ENCODE measurements at regions not wholly inside any gene's neighbourhood (a gene's known extent, or its start where the extent isn't known, plus 50 kb on each side); places are given as distances from the start of the nearest gene placed in this dataset.

DNA sequence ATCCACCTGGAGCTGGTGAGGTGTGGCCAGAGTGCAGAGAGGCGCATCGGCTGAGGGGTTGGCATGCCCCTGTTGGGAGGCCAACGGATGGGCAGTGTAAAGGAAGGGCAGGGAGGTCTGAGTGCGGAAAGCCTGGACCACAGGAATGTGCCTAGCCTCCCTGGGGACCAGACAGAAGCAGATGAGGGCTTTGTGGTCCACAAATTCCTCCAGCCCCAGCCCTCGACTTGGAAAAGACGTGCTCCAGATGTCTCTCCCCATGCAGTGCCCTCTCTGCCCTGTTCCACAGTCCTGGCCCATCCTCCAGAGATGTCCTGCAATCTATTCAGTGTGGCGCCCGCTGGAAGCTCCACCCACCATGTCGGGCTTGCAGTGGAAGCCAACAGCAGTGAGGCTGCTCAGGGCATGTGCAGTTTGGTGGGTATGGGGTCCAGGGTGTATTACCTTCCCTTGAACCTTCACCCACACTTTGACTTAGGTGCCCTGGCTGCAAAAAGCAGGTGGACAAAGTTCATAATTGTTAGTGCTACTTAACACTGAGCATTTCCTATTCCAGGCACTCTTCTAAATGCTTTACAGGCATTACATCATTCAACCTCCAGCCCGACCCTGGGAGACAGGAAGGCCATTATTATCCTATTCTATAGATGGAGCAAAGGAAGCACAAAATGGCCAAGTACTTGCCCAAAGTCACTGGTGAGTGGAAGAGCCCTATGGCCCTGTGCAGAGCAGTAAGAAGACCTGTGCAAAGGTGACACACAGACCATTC lies 120.2 kb upstream of the SLC25A48 start:
- TF ChIP-seq, protein P1, sequence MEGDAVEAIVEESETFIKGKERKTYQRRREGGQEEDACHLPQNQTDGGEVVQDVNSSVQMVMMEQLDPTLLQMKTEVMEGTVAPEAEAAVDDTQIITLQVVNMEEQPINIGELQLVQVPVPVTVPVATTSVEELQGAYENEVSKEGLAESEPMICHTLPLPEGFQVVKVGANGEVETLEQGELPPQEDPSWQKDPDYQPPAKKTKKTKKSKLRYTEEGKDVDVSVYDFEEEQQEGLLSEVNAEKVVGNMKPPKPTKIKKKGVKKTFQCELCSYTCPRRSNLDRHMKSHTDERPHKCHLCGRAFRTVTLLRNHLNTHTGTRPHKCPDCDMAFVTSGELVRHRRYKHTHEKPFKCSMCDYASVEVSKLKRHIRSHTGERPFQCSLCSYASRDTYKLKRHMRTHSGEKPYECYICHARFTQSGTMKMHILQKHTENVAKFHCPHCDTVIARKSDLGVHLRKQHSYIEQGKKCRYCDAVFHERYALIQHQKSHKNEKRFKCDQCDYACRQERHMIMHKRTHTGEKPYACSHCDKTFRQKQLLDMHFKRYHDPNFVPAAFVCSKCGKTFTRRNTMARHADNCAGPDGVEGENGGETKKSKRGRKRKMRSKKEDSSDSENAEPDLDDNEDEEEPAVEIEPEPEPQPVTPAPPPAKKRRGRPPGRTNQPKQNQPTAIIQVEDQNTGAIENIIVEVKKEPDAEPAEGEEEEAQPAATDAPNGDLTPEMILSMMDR (IDR thresholded peaks at IDR 0.05; ENCODE audit: borderline replicate concordance, extremely low read depth, low read length, poor library complexity, severe bottlenecking) = no peak
- TF ChIP-seq EZH2 (IDR thresholded peaks at IDR 0.05; ENCODE audit: borderline replicate concordance, low read depth, low read length, severe bottlenecking) = no peak
- peaks cover 33% of the 10 kb centered on the region for H3K27me3 ChIP-seq (ENCODE audit: insufficient read depth, low read length, poor library complexity)
- H3K79me2 ChIP-seq (ENCODE audit: insufficient read depth, low read length) = no peaks in the 10 kb centered on the region
- DNase-seq (no peak), ATAC-seq (ENCODE audit: insufficient read depth, low read depth) (no peak)
- H3K27ac ChIP-seq (ENCODE audit: low read length) = no peak overlapping the region
- no peak overlapping the region for H3K4me2 ChIP-seq (ENCODE audit: insufficient read depth, low read length)
- no peaks in the 10 kb centered on the region for H3K36me3 ChIP-seq (ENCODE audit: insufficient read depth, low read length)
- H2AFZ ChIP-seq (ENCODE audit: low read depth, low read length) = no peak overlapping the region
- no peaks in the 10 kb centered on the region for H3K4me1 ChIP-seq (ENCODE audit: insufficient read depth, low read length)
- no peak overlapping the region for H3K4me3 ChIP-seq (ENCODE audit: low read depth in 1 of 2, low read length in 2 of 2)
- H3K9me3 ChIP-seq (ENCODE audit: insufficient read depth, low read length, severe bottlenecking) = no peaks in the 10 kb centered on the region
- no peaks in the 10 kb centered on the region for H4K20me1 ChIP-seq (ENCODE audit: insufficient read depth, low read length)
- no peak overlapping the region for H3K9ac ChIP-seq (ENCODE audit: low read depth, low read length)

DNA sequence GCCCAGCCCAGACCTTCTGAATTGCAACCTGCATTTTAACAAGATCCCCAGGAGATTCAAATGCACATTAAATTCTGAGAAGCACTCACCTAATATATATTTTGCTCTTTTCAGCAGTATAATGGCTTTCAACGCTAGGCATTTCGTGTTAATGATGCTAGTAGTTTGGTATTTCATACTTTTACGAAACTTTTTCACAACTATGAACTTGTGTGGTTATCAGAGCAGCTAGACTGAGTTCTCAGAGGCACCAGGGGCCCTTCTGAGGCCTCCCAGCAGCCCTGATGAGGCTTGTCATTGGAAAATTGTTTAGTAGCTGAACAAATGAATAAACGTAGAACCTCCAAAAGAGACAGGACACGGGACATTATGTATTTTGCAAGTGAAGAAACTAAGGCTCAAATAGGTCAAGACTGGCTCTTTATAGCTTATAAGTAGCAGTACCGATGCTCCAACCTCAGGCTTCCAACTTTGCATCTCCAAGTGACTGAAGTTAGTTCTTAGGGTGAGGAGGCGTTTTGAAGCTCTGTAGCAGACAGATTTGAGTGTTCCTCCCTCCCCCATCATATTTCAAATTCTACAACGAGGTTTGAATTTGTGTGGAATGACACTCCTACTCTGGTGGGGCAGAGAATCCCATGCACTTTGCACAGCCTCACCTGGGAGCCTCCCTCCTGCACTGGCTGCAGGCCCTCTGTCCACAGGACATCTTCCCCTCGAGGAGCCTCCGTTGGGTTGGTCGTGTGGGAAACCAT lies 121.1 kb upstream of the SLC25A48 start:
- Histone ChIP-seq H4K20me1 (ENCODE audit: insufficient read depth, low read length) (no peaks in the 10 kb centered on the region; the same call in 1 of the 2 replicates), H3K4me1 (ENCODE audit: insufficient read depth, low read length) (no peaks in the 10 kb centered on the region), H3K27ac (ENCODE audit: low read length) (no peak overlapping the region), H2AFZ (ENCODE audit: low read depth, low read length) (no peak overlapping the region), H3K9me3 (ENCODE audit: insufficient read depth, low read length, severe bottlenecking) (no peaks in the 10 kb centered on the region), H3K4me2 (ENCODE audit: insufficient read depth, low read length) (no peak overlapping the region), H3K9ac (ENCODE audit: low read depth, low read length) (no peak overlapping the region), H3K36me3 (ENCODE audit: insufficient read depth, low read length) (no peaks in the 10 kb centered on the region), H3K4me3 (ENCODE audit: low read depth in 1 of 2, low read length in 2 of 2) (no peak overlapping the region), H3K27me3 (ENCODE audit: insufficient read depth, low read length, poor library complexity) (peaks cover 37% of the 10 kb centered on the region), H3K79me2 (ENCODE audit: insufficient read depth, low read length) (no peaks in the 10 kb centered on the region)
- DNase-seq (no peak), ATAC-seq (ENCODE audit: insufficient read depth, low read depth) (no peak)
- TF ChIP-seq EZH2 (IDR thresholded peaks at IDR 0.05; ENCODE audit: borderline replicate concordance, low read depth, low read length, severe bottlenecking) = no peak
- TF ChIP-seq, protein P1 (IDR thresholded peaks at IDR 0.05; ENCODE audit: borderline replicate concordance, extremely low read depth, low read length, poor library complexity, severe bottlenecking) = no peak

DNA sequence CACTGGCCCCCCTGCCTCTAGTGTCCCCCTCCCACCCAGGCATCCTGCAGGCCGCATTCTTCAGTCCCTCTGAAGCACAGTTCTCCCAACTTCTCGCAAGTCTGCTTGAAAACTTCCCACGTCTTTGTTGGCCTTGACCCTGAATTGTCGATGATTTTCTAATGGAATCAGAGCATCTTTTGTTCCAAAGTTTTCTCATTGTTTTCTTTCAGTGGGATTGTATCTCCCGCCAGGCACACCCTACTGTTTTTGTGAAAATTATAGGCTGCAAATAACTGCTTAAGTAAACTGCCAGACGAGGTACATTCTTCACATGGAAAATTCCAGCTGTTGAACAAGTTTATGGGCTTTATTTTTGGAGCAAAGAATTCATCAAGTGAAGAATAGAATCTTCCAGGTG lies 122.6 kb upstream of the SLC25A48 start:
- TF ChIP-seq, protein P1 (IDR thresholded peaks at IDR 0.05; ENCODE audit: borderline replicate concordance, extremely low read depth, low read length, poor library complexity, severe bottlenecking) = no peak
- TF ChIP-seq EZH2 (IDR thresholded peaks at IDR 0.05; ENCODE audit: borderline replicate concordance, low read depth, low read length, severe bottlenecking) = no peak
- H3K9ac ChIP-seq (ENCODE audit: low read depth, low read length) = no peak overlapping the region
- ATAC-seq (ENCODE audit: insufficient read depth, low read depth) (no peak), DNase-seq (no peak)
- no peak overlapping the region for H3K27ac ChIP-seq (ENCODE audit: low read length)
- H3K27me3 ChIP-seq (ENCODE audit: insufficient read depth, low read length, poor library complexity) = peaks cover 33% of the 10 kb centered on the region
- H3K4me1 ChIP-seq (ENCODE audit: insufficient read depth, low read length) = no peaks in the 10 kb centered on the region
- no peak overlapping the region for H3K4me2 ChIP-seq (ENCODE audit: insufficient read depth, low read length)
- H3K79me2 ChIP-seq (ENCODE audit: insufficient read depth, low read length) = no peaks in the 10 kb centered on the region
- H4K20me1 ChIP-seq (ENCODE audit: insufficient read depth, low read length) = no peaks in the 10 kb centered on the region; the same call in 1 of the 2 replicates
- H3K36me3 ChIP-seq (ENCODE audit: insufficient read depth, low read length) = no peaks in the 10 kb centered on the region
- H3K9me3 ChIP-seq (ENCODE audit: insufficient read depth, low read length, severe bottlenecking) = no peaks in the 10 kb centered on the region
- no peak overlapping the region for H2AFZ ChIP-seq (ENCODE audit: low read depth, low read length)
- no peak overlapping the region for H3K4me3 ChIP-seq (ENCODE audit: low read depth in 1 of 2, low read length in 2 of 2)

Data from DND-41 (cell line).